ENCODE measurements at regions not wholly inside any gene's neighbourhood (a gene's known extent, or its start where the extent isn't known, plus 50 kb on each side); places are given as distances from the start of the nearest gene placed in this dataset.

DNA sequence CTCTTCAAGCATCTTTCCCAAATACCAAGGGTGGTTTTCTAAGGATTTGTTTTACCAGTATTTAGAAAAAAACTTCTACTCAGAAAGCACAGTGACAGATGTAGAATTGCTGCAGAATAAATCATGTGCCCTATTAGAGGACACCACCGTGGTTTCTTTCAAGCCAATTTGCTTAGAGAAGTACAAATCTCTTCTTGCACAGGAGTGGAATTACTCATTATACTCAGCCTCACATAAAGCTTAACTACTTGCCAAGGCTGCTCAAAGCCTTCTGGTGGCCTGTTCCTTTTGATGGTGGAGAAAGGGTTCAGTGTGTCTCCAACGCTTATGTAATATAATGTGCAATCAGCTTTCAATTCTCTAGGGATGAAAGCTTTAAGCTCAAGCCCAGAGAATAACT is 66.5 kb upstream of the CTNNA2 start:
- no peak for TF ChIP-seq JUND (IDR thresholded peaks at IDR 0.05)
- no peak for TF ChIP-seq GABPA (IDR thresholded peaks at IDR 0.05 in 1 of 2, conservative IDR thresholded peaks at IDR 0.05 in 1 of 2)
- TF ChIP-seq, protein P1, sequence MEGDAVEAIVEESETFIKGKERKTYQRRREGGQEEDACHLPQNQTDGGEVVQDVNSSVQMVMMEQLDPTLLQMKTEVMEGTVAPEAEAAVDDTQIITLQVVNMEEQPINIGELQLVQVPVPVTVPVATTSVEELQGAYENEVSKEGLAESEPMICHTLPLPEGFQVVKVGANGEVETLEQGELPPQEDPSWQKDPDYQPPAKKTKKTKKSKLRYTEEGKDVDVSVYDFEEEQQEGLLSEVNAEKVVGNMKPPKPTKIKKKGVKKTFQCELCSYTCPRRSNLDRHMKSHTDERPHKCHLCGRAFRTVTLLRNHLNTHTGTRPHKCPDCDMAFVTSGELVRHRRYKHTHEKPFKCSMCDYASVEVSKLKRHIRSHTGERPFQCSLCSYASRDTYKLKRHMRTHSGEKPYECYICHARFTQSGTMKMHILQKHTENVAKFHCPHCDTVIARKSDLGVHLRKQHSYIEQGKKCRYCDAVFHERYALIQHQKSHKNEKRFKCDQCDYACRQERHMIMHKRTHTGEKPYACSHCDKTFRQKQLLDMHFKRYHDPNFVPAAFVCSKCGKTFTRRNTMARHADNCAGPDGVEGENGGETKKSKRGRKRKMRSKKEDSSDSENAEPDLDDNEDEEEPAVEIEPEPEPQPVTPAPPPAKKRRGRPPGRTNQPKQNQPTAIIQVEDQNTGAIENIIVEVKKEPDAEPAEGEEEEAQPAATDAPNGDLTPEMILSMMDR (IDR thresholded peaks at IDR 0.05; ENCODE audit: low read depth, low read length, missing input control) = no peak
- TF ChIP-seq, protein P2, sequence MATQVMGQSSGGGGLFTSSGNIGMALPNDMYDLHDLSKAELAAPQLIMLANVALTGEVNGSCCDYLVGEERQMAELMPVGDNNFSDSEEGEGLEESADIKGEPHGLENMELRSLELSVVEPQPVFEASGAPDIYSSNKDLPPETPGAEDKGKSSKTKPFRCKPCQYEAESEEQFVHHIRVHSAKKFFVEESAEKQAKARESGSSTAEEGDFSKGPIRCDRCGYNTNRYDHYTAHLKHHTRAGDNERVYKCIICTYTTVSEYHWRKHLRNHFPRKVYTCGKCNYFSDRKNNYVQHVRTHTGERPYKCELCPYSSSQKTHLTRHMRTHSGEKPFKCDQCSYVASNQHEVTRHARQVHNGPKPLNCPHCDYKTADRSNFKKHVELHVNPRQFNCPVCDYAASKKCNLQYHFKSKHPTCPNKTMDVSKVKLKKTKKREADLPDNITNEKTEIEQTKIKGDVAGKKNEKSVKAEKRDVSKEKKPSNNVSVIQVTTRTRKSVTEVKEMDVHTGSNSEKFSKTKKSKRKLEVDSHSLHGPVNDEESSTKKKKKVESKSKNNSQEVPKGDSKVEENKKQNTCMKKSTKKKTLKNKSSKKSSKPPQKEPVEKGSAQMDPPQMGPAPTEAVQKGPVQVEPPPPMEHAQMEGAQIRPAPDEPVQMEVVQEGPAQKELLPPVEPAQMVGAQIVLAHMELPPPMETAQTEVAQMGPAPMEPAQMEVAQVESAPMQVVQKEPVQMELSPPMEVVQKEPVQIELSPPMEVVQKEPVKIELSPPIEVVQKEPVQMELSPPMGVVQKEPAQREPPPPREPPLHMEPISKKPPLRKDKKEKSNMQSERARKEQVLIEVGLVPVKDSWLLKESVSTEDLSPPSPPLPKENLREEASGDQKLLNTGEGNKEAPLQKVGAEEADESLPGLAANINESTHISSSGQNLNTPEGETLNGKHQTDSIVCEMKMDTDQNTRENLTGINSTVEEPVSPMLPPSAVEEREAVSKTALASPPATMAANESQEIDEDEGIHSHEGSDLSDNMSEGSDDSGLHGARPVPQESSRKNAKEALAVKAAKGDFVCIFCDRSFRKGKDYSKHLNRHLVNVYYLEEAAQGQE (IDR thresholded peaks at IDR 0.05) = no peak
- TF ChIP-seq, protein P3, sequence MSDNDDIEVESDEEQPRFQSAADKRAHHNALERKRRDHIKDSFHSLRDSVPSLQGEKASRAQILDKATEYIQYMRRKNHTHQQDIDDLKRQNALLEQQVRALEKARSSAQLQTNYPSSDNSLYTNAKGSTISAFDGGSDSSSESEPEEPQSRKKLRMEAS (IDR thresholded peaks at IDR 0.05) = no peak
- TF ChIP-seq RAD21 (IDR thresholded peaks at IDR 0.05) = no peak
- TF ChIP-seq FOXA1 (IDR thresholded peaks at IDR 0.05) = no peak
- TF ChIP-seq TAF1 (conservative IDR thresholded peaks at IDR 0.05) = no peak
- TF ChIP-seq SP1 (IDR thresholded peaks at IDR 0.05) = no peak
- TF ChIP-seq EGR1 (IDR thresholded peaks at IDR 0.05; ENCODE audit: low read depth in 2 of 2) = no peak
- no peak for TF ChIP-seq YY1 (IDR thresholded peaks at IDR 0.05)
- TF ChIP-seq, protein P4, sequence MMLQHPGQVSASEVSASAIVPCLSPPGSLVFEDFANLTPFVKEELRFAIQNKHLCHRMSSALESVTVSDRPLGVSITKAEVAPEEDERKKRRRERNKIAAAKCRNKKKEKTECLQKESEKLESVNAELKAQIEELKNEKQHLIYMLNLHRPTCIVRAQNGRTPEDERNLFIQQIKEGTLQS (IDR thresholded peaks at IDR 0.05) = no peak
